SKM-1 (cell line): ENCODE measurements at regions not wholly inside any gene's neighbourhood (a gene's known extent, or its start where the extent isn't known, plus 50 kb on each side); places are given as distances from the start of the nearest gene placed in this dataset.
A peak's percentile ranks its signal among the peaks of the same experiment; 100 is the strongest.

Source experiments
- DNase-seq: peaks from one replicate; lab custom pipeline; 2025; ENCODE audit not compliant: unreplicated experiment; lab: John Stamatoyannopoulos, UW

- DNase-seq, result no peak
These were observed 530.7 kb upstream of the MAP3K7 start for GRCh38 chr6:91117550-91117949.

GRCh38 chr6:91114123-91114708 is 527.3 kb upstream of the MAP3K7 start:
- DNase-seq, result no peak

GRCh38 chr6:91106083-91106482 is 519.2 kb upstream of the MAP3K7 start:
- no peak for DNase-seq

GRCh38 chr6:91105532-91105931 is 518.7 kb upstream of the MAP3K7 start:
- DNase-seq, result no peak

DNA sequence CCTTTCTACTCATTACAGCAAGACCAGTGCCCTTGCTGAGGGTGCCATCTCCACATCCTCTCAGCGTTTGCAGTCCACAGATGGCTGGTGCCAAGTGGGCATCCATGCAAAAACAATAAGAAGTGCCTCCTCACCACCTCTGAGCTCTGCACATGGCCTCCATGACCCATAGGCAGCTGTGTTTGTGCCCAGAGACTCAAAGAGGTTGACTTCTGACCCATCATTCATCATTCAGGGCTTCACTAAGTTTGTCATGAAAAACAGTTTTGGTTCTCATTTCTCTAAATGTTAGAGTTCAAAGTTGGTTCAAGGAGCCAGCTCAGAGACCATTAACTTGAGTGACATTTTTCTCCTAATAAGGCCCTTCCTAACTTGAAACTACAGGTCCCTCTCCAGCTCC is 512.6 kb upstream of the MAP3K7 start:
- DNase-seq, result no peak

GRCh38 chr6:91098006-91098405 is 511.1 kb upstream of the MAP3K7 start:
- no peak for DNase-seq

GRCh38 chr6:91097364-91097763 is 510.5 kb upstream of the MAP3K7 start:
- no peak for DNase-seq

DNA sequence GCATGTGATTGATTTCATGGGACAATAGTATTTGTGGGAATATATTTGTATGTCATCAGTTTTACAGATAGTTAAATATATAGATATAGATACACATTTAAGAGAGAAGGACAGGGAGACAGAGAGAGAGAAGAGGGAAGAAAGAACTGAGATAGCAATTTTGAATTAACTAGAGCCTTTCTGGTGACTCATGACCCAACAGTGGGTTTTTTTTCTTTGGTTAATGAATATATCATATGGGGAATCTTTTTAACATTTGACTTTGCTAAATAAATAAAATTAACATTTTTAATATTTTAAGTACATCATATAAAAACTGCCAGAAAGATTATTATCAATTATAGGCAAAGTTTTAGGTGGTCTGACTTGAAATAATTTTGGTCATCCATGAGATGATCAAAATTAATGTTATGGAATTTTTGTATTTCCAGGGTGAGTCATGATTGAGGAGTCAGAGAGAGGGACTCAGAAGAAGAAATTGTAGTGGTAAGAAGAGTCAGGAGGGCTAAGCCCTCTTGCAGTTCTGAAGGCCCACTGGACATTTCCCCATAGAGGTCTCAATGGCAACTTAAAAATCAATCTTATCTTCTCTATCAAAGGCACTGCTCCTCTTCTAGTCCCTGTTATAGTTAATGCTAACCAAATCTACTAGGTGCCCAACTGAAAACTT is 508.1 kb upstream of the MAP3K7 start:
- DNase-seq, result no peak

DNA sequence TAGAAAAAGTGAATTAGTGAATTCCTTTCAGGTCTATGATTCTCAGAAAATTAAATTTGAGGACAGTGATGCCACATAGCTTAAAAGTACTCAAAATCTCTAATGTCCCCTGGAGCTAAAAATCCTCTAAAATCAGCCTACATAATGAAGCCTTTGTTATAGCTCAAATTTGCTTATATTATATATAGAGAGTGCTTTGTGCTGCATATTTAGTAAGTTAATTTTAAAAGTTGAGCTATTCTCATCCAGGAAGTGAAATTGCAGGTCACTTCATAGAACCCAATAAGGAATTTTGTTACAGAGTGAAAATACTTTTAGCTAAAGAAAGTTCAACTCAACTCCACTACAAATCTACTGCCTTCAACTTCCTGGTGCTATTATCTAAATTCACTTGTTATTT is 507.5 kb upstream of the MAP3K7 start:
- no peak for DNase-seq

DNA sequence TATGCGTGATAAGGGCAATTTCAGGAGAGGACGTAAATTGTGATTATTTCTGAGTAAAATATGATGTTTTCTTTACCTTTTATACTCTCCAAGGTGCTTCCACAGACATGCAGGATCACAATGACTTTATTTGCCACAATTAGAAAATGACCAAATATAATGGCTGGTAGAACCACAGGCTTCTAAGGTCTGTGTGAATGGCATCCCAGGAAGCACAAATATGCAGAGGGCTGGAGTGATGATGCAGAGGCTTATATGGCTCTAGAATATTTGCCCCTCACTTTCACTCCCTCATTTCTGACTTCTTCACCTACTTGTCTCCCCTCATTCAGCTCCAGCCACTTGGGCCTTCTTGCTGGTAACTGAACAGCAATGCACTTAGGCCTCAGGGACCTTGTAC is 502.1 kb upstream of the MAP3K7 start:
- DNase-seq, result no peak

DNA sequence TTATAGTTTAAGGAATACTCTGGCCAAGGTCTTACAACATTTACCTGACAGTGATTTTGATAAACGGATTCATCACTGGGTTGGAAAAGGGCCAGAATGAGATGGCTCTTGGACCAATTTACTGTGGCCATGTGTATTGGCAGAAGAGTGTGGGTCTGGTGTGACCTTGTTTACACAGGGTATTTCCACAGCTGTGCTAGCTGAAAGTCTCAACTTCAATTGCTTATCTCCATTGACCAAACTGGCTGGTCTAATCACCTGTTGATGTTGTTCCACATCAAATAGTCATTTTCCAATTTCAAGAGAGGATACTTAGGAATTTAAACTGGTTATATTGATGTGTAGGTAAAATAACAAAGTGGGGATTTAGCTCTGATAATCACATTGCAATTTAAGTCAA is 501.6 kb upstream of the MAP3K7 start:
- DNase-seq, result no peak

GRCh38 chr6:91087908-91088307 is 501.0 kb upstream of the MAP3K7 start:
- DNase-seq, result no peak

DNA sequence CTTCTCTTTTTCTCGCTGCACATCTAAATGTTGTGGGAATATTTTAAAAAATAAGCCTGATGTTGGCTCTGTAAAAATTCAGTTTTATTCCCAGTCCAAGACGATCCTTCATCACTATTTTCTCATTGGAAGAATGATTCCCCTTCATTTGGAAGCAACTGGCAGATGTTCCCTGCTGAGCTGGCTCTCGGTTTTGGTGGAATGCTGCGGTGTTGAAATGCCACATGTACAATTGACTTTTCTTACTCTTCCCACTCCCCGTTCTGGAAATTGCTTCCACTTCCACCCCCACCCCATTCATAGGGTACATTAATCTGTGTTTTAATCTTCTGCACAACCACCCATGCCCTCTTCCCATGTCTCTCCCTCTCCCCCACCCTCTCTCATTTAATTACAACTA is 496.3 kb upstream of the MAP3K7 start:
- DNase-seq, result no peak

DNA sequence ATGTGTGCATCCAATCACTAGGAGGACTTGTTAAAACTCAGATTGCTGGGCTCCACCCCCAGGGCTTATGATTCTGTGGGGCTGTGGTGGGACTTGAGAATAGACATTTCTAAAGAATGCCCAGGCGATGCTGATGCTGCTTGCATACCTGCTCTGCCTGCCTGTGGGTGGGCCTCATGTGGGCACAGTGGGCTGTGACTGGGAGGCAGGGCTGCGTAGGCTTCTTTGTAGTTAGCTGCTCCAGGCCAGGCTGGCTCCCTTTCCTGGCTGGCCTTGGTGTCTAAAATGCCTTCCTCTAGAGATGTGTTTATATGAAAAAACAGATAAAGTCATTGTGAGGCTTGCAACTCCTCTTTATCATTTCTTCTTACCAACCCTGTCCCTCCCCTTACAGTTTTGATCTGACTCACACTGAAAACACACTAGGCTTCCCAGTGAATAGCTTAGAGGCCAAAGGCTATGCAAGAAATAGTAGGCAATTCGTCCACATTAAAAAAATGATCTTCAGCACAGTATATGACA is 495.5 kb upstream of the MAP3K7 start:
- no peak for DNase-seq

- DNase-seq, result peak; percentile 60
These were observed 494.7 kb upstream of the MAP3K7 start for GRCh38 chr6:91081452-91082067.

DNA sequence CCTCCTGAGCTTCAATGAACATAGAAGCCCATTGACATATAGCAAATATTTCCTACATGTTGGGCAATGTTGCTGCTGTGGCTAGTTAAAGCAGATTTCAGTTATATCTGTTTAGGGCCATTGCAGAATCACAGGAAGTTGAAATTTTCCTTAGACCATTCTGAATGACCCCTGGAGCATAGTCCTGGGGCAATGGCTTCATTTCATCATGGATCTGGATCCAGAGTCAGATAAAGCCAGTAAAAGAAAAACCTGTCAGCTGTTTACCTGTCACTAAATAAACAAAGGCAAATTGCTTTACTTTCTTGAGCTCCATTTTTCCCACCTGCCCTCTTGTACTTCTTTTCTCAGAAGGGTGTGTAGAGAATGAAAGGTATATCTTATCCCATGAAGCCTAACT is 494.0 kb upstream of the MAP3K7 start:
- DNase-seq, result no peak

DNA sequence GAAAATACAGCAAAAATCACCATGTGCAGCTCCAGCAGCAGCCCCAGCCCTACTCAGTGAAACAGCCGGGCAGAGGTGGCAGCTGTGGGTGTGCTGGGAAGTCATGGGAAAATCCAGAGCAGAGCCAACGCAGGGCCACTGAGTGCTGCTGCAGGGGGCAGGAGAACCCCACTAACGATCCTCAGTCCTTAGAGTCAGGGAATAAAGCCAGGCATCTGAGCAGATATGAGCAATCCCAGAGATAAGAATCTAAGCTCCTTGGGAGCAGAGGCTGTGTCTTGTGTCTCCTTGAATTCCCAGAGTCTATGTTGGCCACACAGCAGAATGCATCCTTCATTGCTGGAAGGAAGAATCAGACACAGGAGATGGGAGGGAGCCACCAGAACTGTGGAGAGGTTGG is 493.1 kb upstream of the MAP3K7 start:
- DNase-seq, result no peak

- no peak for DNase-seq
These were observed 488.5 kb upstream of the MAP3K7 start for GRCh38 chr6:91075244-91075976.

GRCh38 chr6:91063362-91063761 is 476.5 kb upstream of the MAP3K7 start:
- no peak for DNase-seq

DNA sequence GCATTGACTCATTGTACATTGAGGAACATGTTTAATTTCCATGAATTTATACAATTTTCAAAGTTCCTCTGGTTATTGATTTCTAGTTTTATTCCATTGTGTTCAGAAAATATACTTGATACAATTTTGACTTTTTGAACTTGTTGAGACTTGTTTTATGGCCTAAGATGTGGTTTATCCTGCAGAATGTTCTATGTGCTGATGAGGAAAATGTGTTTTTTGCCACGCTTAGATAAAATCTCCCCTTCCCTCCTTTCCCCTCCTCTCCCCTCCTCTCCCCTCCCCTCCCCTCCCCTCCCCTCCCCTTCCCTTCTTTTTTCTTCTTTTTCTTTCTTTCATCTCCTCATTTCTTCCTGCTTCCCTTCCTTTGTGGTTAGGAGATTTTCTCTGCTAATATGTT is 470.8 kb upstream of the MAP3K7 start:
- no peak for DNase-seq

GRCh38 chr6:91055959-91056358 is 469.1 kb upstream of the MAP3K7 start:
- DNase-seq, result no peak
